GM12891 (cell line): ENCODE measurements at regions not wholly inside any gene's neighbourhood (a gene's known extent, or its start where the extent isn't known, plus 50 kb on each side); places are given as distances from the start of the nearest gene placed in this dataset.

ENCODE experiments used
- DNase-seq: peaks from one replicate; pipeline ENCODE4 v3.0.0; 2011; ENCODE audit warnings: low spot score; ENCODE audit not compliant: insufficient read length
- FAIRE-seq: peaks from 2 replicates; lab custom pipeline; 2011; peaks lifted over from hg19 to GRCh38; lab: Jason Lieb, UNC
- PAX5 ChIP-seq: IDR thresholded peaks from 2 replicates; pipeline ENCODE4 v1.6.1; 2011; ENCODE audit warnings: low read length, moderate library complexity, mild to moderate bottlenecking; ENCODE audit not compliant: insufficient read depth, severe bottlenecking
- POLR2A ChIP-seq: IDR thresholded peaks from 2 replicates; pipeline ENCODE4 v1.6.1; 2011; ENCODE audit warnings: low read depth, low read length, control low read depth
- POLR2AphosphoS5 ChIP-seq: IDR thresholded peaks from 2 replicates; pipeline ENCODE4 v1.6.1; 2011; ENCODE audit warnings: low read depth, low read length, control low read depth
- POU2F2 ChIP-seq: IDR thresholded peaks from 2 replicates; pipeline ENCODE4 v1.6.1; 2011; ENCODE audit warnings: low read depth, mild to moderate bottlenecking, control low read depth, low read length, moderate library complexity
- SPI1 ChIP-seq: IDR thresholded peaks from 2 replicates; pipeline ENCODE4 v1.6.1; 2011; ENCODE audit warnings: low read depth, low read length, control low read depth
- TAF1 ChIP-seq: IDR thresholded peaks from 2 replicates; pipeline ENCODE4 v1.6.1; 2011; ENCODE audit warnings: low read depth, low read length, control low read depth

DNA sequence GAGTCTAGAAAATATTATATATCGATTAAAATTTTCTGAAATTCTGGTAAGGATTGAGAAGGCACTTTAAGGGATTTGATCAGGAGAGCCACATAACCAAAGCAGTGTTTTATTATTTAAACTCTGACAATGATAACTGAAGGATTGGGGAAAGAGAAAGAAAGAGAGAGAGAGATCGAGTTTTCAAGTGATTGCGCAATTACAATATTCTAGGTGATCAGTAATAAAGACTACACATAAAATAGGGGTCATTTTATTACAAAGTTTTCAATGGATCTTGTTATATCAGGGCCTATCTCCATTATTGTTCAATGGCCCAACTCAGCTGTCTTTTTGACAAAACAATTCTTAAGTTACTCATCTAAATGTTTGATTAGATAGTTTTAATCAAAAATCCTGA, 541.5 kb upstream of the ZWINT start:
- DNase-seq (no peak), FAIRE-seq (no peak)
- TF ChIP-seq POLR2AphosphoS5, result no peak
- no peak for TF ChIP-seq TAF1
- no peak for TF ChIP-seq SPI1
- TF ChIP-seq POU2F2, result no peak
- no peak for TF ChIP-seq POLR2A
- no peak for TF ChIP-seq PAX5

DNA sequence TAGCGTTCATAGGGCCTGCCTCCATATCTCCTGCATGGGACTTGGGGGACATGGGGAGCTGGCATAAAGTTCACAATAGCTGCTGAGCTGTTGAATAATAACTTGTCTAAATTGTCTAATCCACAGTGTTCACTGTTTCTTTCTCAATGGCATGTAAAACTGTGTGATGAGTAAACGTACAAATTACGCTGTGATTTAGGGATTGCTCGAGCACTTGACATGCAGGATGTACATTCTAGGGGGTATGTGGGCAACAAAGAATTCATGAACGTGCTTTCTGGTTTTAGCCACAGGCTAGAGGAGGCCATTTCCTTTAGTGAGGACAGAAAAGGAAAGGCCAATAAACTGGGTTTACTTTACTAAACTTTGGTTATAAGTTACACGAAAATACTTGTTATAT, 534.2 kb upstream of the ZWINT start:
- DNase-seq (no peak), FAIRE-seq (no peak)
- TF ChIP-seq POLR2A (no peak), SPI1 (no peak), POLR2AphosphoS5 (no peak), POU2F2 (no peak), TAF1 (no peak), PAX5 (no peak)

DNA sequence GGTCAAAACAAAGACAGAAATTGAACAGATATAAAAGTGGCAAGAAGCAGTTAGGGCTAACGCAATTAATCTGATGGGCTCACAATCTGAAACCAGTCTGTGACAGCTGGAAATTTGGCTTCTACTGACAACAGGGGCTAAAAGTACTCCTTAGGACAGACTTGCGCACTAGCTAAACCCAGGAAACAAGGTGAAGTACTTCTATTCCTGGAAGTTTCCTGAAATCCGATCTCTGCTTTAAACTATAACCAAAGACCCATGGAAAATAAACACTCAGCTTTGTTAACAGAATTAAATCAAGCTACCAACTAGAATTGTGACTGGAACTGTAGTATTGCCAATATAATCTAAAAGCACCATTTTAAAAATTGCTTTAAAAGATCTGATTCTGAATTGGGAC, 520.2 kb upstream of the ZWINT start:
- TF ChIP-seq SPI1, result no peak
- no peak for TF ChIP-seq POLR2AphosphoS5
- TF ChIP-seq POLR2A, result no peak
- TF ChIP-seq POU2F2, result no peak
- TF ChIP-seq PAX5, result no peak
- no peak for TF ChIP-seq TAF1
- FAIRE-seq (no peak), DNase-seq (no peak)

DNA sequence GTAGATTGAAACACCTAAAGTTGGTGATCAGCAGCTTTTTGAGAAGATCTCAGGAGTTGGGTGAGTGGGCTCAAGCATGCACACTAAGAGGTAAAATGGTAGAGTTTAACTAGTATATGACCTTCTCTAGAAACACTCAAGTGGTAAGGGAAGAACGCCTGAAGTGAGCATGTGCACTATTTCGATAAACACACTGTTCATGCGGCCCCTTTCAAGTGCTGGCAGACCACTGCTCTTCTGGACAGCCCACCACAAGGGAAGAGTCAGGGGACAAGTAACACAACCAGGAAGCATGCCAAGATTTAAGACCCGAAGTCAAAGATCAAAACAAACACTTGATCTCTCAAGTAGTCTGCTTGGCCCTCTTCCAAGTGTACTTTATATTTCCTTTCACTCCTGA, 519.5 kb upstream of the ZWINT start:
- TF ChIP-seq POLR2AphosphoS5 (no peak), TAF1 (no peak), SPI1 (no peak), POU2F2 (no peak), PAX5 (no peak), POLR2A (no peak)
- DNase-seq (no peak), FAIRE-seq (no peak)

DNA sequence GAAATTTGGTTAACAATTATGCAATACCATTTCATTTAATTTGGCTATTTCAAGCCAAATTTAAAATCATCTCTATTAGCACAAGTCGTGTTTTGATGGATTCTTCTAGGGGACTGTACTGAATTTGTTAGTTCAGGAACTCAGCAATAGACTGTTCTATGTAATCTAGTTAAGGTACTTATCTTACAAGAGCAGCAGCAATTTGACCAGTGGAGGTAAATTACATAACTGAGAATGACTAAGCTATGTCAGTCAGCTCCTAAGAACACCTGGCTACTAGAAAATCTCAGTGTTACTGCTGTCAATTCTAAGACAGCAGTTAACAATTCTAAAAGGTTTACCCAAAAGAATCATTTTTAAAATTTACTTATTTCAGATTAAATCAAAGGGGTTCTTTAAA, 513.9 kb upstream of the ZWINT start:
- no peak for FAIRE-seq
- TF ChIP-seq TAF1 (no peak), SPI1 (no peak), PAX5 (no peak), POU2F2 (no peak), POLR2AphosphoS5 (no peak), POLR2A (no peak)
- no peak for DNase-seq

DNA sequence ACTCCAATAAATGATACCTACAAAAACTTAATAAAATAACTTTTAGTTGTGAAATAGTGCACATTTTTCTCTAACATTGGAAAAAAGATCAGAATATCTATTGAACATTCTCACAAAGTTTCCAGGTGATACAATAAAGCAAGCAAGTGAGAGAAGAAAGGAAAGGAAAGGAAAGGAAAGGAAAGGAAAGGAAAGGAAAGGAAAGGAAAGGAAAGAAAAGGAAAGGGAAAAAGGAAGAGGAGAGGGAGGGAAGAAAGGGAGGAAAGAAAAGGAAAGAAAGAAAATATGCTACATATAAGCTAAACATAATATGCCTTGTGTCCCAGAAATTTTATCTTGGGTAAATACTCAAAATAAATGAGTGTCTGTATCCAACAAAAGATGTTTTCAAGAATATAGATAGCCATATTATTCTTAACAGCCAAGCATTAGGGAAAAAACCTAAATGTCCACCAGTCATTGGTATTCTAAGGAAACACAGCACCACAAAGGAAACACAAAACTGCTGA, 510.2 kb upstream of the ZWINT start:
- TF ChIP-seq TAF1 (no peak), POLR2AphosphoS5 (no peak), SPI1 (no peak), POU2F2 (no peak)
- DNase-seq (no peak), FAIRE-seq (no peak)

DNA sequence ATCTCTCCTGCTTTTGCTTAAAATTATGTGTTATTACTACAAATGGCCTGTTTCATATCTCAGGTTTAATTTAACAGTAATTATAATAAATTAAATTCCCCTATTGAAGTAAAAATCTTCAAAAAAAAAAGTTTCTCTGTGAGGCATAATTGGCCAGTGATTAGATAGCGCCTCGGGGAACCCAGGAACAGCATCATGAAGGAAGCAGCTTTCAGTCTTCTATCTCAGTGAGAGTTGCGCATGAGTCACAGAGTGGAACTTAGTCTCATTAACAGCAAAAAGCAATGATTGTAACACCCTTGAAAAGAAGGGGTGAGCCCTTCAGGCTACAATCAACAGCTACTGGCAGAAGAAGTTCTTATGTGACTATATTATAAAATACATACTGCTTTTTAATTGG, 506.2 kb upstream of the ZWINT start:
- DNase-seq, result no peak
- FAIRE-seq, result no peak
- TF ChIP-seq POLR2A, result no peak
- no peak for TF ChIP-seq POU2F2
- no peak for TF ChIP-seq SPI1
- no peak for TF ChIP-seq POLR2AphosphoS5
- no peak for TF ChIP-seq PAX5
- no peak for TF ChIP-seq TAF1

DNA sequence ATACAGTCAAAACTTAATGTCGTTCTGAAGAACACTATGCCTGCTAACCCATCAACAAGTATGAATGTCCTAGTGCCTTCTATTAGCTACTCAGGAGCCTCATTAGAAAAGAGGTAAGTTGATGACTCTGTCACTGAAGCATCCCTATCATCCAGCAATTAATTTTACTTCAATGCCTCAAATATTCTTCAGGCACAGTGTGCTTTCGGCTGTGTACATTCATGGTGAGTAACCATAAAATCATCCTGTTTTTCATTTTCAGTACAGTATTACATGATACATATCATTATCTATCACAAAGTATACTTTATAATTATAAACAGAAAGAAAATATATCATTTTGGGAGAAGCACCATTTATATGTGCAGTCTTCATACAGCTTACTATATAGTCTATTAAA, 495.5 kb upstream of the ZWINT start:
- FAIRE-seq, result no peak
- no peak for TF ChIP-seq PAX5
- no peak for DNase-seq

DNA sequence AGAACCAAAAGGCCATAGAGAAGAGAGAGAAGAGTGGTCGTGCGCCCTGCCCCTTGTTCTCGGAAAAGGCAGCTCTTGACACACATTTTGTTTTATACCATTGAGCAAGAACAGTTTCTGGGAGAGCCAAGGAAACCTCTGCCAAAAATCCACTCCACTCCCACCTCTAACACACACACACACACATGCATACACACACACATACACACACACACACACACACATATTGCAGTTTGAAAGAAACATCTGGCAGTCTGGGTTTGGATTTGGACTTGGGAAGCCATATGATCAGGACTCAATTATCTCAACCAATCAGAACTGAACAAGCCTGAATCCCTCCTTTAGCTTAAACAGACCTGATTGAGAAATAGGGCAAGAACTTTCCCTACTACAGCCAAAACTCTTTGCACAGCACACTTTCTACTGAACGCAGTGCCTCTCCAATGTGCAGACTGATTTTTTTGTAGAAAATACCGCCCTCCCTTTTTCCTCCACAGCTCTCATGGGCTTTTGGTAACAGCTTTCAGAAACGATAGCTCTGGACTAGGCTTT, 484.0 kb upstream of the ZWINT start:
- DNase-seq (no peak), FAIRE-seq (no peak)
- TF ChIP-seq PAX5 (no peak), SPI1 (no peak), POLR2AphosphoS5 (no peak), POLR2A (no peak), TAF1 (no peak), POU2F2 (no peak)

DNA sequence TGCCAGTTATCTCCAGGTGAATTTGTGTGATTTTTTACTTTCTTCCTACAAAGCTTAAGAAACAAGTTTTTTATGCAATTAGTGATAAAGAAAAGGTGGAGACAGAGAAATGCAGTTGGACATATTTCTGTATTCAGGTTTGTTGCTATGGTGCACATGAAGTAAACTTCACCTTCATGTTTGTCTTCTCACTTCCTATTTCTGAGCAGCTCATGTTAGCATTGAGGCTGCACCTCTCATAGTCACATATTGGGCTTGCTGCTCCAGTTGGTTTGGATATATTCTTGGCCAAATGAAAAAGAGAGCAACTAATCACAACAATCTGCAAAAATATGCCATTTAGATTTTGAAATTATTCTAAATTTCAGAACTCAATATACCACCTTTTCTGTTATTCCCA, 475.6 kb upstream of the ZWINT start:
- TF ChIP-seq SPI1, result peak; percentile 80
- TF ChIP-seq POLR2A, result no peak
- TF ChIP-seq POLR2AphosphoS5, result no peak
- FAIRE-seq (no peak), DNase-seq (no peak)
